H1 (cell line): ENCODE measurements at regions not wholly inside any gene's neighbourhood (a gene's known extent, or its start where the extent isn't known, plus 50 kb on each side); places are given as distances from the start of the nearest gene placed in this dataset.

Source experiments
- CBX8 ChIP-seq: fragments of 300-800, 300-1000 bp; sonication (generic); IDR thresholded peaks from 2 replicates; pipeline ENCODE4 v1.7.1; 2016; ENCODE audit warnings: low read depth, low read length, borderline replicate concordance
- CEBPB ChIP-seq: IDR thresholded peaks from 2 replicates; pipeline ENCODE4 v1.6.1; 2012; ENCODE audit warnings: low read depth, low read length
- RBBP5 ChIP-seq: IDR thresholded peaks from 2 replicates; pipeline ENCODE4 v1.7.1; 2012; ENCODE audit warnings: low read depth, mild to moderate bottlenecking, inconsistent platforms, low read length, moderate library complexity, borderline replicate concordance

- TF ChIP-seq CEBPB (no peak), CBX8 (no peak), RBBP5 (no peak)
These were observed 957.8 kb upstream of the RBFOX1 start (continued) for GRCh38 chr16:6374821-6375220.
